ENCODE measurements at regions not wholly inside any gene's neighbourhood (a gene's known extent, or its start where the extent isn't known, plus 50 kb on each side); places are given as distances from the start of the nearest gene placed in this dataset.

DNA sequence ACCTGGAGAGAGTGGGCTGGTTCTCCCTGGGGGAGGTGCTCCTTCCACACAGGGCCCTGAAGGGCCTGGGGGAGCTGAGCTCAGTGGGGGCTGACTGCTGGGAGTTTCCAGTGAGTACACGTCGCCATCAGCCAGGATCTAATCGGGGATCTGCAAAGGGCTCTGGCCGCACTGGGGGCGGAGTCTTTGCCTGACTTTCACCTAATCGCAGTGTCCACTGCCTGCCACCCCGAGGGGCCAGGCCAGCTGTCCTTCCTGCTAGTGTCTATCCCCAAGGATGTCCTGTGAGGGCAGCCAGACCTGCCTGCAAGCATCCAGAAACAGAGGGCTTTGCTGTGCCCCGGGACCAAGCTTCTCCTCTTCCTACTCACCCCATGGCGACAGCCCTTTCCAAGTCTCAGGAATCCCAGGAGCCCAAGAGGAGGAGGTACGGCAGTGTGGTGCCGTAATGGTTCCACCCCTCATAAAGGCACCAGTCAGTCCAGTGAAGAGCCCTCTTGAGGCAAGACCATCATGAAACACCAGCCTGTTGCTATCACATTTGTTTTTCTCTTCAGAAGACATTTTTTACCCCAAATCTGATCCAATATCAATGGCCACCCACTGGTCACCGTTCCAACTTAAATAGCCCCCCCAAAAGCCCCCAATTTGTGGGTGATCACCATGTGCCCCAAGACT is 243.1 kb upstream of the ECI2 start:
- TF ChIP-seq, protein P1, sequence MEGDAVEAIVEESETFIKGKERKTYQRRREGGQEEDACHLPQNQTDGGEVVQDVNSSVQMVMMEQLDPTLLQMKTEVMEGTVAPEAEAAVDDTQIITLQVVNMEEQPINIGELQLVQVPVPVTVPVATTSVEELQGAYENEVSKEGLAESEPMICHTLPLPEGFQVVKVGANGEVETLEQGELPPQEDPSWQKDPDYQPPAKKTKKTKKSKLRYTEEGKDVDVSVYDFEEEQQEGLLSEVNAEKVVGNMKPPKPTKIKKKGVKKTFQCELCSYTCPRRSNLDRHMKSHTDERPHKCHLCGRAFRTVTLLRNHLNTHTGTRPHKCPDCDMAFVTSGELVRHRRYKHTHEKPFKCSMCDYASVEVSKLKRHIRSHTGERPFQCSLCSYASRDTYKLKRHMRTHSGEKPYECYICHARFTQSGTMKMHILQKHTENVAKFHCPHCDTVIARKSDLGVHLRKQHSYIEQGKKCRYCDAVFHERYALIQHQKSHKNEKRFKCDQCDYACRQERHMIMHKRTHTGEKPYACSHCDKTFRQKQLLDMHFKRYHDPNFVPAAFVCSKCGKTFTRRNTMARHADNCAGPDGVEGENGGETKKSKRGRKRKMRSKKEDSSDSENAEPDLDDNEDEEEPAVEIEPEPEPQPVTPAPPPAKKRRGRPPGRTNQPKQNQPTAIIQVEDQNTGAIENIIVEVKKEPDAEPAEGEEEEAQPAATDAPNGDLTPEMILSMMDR (conservative IDR thresholded peaks at IDR 0.05; ENCODE audit: low read depth, low read length) = no peak
- TF ChIP-seq EZH2 (IDR thresholded peaks at IDR 0.05; ENCODE audit: low read length, unreplicated experiment) = no peak
- no peak for TF ChIP-seq EZH2phosphoT487 (IDR thresholded peaks at IDR 0.05; ENCODE audit: borderline replicate concordance, low read length)
